Stimulated activated CD8-positive, alpha-beta memory T cell treated with anti-CD3 and anti-CD28 coated beads, Interleukin-7, amount 100 ng/mL, for 4 hours (primary cell): ENCODE measurements at regions not wholly inside any gene's neighbourhood (a gene's known extent, or its start where the extent isn't known, plus 50 kb on each side); places are given as distances from the start of the nearest gene placed in this dataset.
A peak's percentile ranks its signal among the peaks of the same experiment; 100 is the strongest.

ENCODE experiments used
- DNase-seq, 2 donors: peaks; one replicate each; pipeline ENCODE4 v3.0.0-alpha.2; 2020; ENCODE audit warnings: low read depth in 2 of 2

- DNase-seq: peak; percentile 75 to 76
These were observed 69.0 kb upstream of the SYT13 start for GRCh38 chr11:45354976-45355705.

DNA sequence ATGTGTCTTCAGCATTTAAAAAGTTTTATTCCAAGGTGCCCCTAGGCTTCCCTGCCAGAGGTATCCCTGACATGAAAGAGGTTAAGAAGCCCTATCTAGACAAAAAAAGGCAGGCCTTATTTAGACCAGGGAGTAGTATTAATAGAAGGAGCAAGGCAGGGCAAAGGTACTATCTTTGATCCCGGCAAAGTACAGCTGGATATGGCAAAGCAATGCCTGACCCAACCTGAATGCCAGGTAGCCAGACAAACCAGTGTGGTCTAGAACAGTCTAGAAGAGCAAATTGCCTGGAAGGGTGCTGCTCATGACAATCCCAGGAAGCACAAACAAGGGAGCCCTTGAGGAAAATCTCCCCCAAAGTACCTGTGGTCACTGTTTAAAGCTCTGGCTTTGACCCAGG, 62.6 kb upstream of the SYT13 start:
- DNase-seq: no peak

DNA sequence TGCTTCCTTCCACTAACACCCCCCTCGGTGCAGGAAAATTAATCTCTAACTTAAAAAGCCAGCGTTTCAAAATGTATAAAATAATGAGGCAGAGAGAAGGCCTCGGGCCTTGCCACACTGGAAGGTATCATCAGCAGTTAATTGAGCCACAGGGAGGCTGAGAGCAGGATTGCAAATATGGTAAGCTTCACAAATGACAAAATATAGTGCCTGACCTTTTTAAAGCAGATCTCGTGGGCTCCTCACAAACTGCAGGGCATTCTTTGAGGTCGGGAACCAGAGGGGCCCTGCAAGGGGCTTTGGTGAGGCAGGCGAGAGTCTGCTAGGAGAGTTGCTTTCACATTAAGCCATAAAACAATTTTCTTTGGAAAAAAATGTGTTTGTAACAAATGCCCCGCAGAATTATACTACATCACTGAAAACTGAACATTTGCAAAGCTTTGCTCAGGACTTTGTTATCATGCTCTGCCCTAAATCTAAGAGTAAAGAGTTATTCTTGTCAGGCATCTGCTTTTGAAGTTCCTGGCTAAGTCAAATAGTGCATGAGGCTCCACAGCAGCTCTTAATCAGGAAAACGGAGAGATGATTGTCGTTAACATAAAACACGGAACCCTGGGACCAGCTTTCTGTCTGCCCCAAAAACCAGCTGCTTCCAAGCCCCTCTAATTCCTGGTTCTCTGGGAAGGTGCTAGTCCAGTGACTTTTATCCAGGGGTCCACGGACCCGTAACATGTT, 61.4 kb upstream of the SYT13 start:
- DNase-seq: no peak

DNA sequence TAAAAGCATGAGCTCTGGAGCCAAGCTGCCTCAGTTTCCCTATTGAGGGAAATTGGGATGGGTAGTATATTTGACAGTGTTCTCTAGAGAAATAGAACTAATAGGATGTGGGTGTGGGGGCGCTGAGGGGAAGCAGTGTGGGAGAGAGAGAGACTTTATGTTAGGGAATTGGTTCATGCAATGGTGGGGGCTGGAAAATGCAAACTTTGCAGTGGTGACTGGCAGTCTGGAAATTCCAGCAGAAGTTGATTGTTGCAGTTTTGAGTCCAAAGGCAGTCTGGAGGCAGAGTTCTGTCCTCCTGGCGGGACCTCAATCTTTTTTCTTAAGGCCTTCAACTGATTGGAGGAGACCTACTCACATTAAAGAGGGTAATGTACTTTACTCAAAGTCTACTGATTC, 59.4 kb upstream of the SYT13 start:
- no peak for DNase-seq

GRCh38 chr11:45344028-45344427, 57.9 kb upstream of the SYT13 start:
- no peak for DNase-seq

DNA sequence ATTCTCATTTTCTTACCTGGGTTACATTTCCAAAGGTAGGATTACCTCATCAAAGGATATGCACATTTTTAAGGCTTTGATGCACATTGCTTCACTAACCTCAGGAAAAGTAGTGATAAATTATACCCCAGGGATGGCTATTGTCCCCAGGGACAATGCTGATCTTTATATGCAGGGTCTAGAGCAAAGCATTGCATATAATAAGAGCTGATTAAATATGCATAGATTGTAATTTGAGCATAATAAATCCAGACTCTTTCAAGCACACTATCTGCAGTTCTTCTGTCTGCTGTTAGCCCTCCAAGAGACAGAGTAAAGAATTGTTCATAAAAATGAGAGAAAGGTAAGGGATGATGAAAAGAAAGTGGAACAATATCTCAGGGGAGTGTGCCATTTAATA, 57.3 kb upstream of the SYT13 start:
- no peak for DNase-seq

- no peak for DNase-seq
These were observed 55.2 kb upstream of the SYT13 start for GRCh38 chr11:45341372-45341771.

- peak; percentile 82 to 84 for DNase-seq
These were observed 53.8 kb upstream of the SYT13 start for GRCh38 chr11:45339729-45340519.

DNA sequence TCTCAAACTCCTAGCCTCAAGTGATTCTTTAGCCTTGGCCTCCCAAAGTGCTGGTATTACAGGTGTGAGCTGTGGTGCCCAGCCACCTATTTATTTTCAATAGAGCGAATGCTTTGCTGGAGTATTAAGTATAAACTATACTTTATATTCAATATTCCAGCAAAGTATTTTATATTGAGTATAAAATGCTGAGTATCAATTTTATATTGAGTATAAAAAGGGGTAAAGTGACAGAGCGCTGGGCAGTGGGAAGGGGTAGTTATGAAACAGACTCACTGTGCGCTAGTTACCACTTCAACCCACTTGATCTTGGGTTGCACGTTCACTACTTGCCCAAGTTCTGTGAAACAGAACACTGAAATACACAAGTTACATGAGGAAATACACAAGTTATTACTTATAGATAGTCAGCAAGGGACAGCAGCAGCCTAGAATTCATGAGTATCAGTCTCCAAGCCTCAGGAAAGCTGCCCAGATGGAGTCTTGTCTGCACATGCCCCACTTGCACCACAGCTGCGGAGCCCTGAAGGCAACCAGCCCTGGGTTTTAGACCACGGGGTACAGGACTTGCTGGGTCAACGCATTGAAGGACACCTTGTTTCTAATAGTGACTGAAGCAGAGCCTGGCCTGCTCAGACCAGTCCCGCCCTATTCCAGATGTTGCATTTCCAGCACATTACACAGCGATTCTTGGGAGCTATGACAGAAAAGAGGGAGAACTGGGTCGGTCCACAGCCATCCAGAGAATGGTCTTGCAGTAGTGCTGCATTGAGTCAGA, 51.6 kb upstream of the SYT13 start:
- DNase-seq: no peak

GRCh38 chr11:45336136-45336535, 50.0 kb upstream of the SYT13 start:
- DNase-seq: no peak
